HepG2 (cell line): ENCODE measurements at regions not wholly inside any gene's neighbourhood (a gene's known extent, or its start where the extent isn't known, plus 50 kb on each side); places are given as distances from the start of the nearest gene placed in this dataset.

Experiments used
- EP300 ChIP-seq, 3 experiments: sonication (generic) in 1 of 3; formaldehyde crosslinking in 1 of 3; IDR thresholded peaks; 2 replicates each; pipeline versions ENCODE4 v1.5.1 to v1.6.1; 2011 to 2020; ENCODE audit warnings: low read depth in 2 of 3, low read length in 2 of 3, borderline replicate concordance in 1 of 3, improper control_type of control experiment in 1 of 3, mild to moderate bottlenecking in 1 of 3, missing genetic modification reagents in 1 of 3, moderate library complexity in 1 of 3
- ETV5 ChIP-seq: IDR thresholded peaks from 2 replicates; pipeline ENCODE4 v1.6.1; 2018; ENCODE audit warnings: missing biosample characterization, missing genetic modification reagents, inconsistent platforms, borderline replicate concordance
- HHEX ChIP-seq: IDR thresholded peaks from 2 replicates; pipeline ENCODE4 v1.6.1; 2016; ENCODE audit warnings: control low read depth
- HMG20B ChIP-seq: conservative IDR thresholded peaks from 2 replicates; pipeline ENCODE4 v1.6.1; 2016; ENCODE audit warnings: missing genetic modification reagents, missing compliant biosample characterization
- HNF1A ChIP-seq, 2 experiments: sonication (generic) in 1 of 2; formaldehyde crosslinking in 1 of 2; IDR thresholded peaks; 2 replicates each; pipeline versions ENCODE4 v1.4.0 to v1.6.1; 2016 to 2020; ENCODE audit warnings: borderline replicate concordance in 1 of 2, low read depth in 1 of 2, mild to moderate bottlenecking in 1 of 2, missing genetic modification reagents in 1 of 2
- HOXD1 ChIP-seq: sonication (generic); formaldehyde crosslinking; IDR thresholded peaks from 2 replicates; pipeline ENCODE4 v1.5.0; 2020; ENCODE audit warnings: missing genetic modification reagents
- KLF16 ChIP-seq, 2 experiments: sonication (generic) in 1 of 2; formaldehyde crosslinking in 1 of 2; IDR thresholded peaks; 2 replicates each; pipeline versions ENCODE4 v1.6.1 to v1.8.0; 2016 to 2023; ENCODE audit warnings: missing genetic modification reagents in 2 of 2, missing compliant biosample characterization in 1 of 2
- MED1 ChIP-seq: sonication (generic); formaldehyde crosslinking; IDR thresholded peaks from 2 replicates; pipeline ENCODE4 v1.4.0; 2020; ENCODE audit warnings: missing genetic modification reagents
- MIER2 ChIP-seq: IDR thresholded peaks from 2 replicates; pipeline ENCODE4 v1.6.1; 2016; ENCODE audit warnings: missing biosample characterization, missing genetic modification reagents
- NCOA2 ChIP-seq: sonication (generic); formaldehyde crosslinking; IDR thresholded peaks from 2 replicates; pipeline ENCODE4 v1.8.0; 2022; ENCODE audit warnings: inconsistent platforms
- TCF7 ChIP-seq: sonication (generic); IDR thresholded peaks from 2 replicates; pipeline ENCODE4 v1.6.1; 2016; ENCODE audit warnings: antibody characterized with exemption, low read depth
- USF2 ChIP-seq, 2 experiments: sonication (generic) in 1 of 2; formaldehyde crosslinking in 1 of 2; IDR thresholded peaks; 2 replicates each; pipeline versions ENCODE4 v1.5.1 to v1.6.1; 2011 to 2020; ENCODE audit warnings: borderline replicate concordance in 1 of 2, low read depth in 1 of 2, low read length in 1 of 2, mild to moderate bottlenecking in 1 of 2, missing genetic modification reagents in 1 of 2, moderate library complexity in 1 of 2
- ZBTB1 ChIP-seq: sonication (generic); formaldehyde crosslinking; IDR thresholded peaks from 2 replicates; pipeline ENCODE4 v1.4.0; 2020; ENCODE audit warnings: missing genetic modification reagents, borderline replicate concordance
- ZNF18 ChIP-seq: sonication (generic); formaldehyde crosslinking; IDR thresholded peaks from 2 replicates; pipeline ENCODE4 v1.8.0; 2022; ENCODE audit warnings: mild to moderate bottlenecking, missing genetic modification reagents; ENCODE audit not compliant: insufficient replicate concordance
- ZNF331 ChIP-seq: sonication (generic); formaldehyde crosslinking; IDR thresholded peaks from 2 replicates; pipeline ENCODE4 v1.4.0; 2020; ENCODE audit warnings: missing genetic modification reagents
- ZNF335 ChIP-seq: sonication (generic); formaldehyde crosslinking; IDR thresholded peaks from 2 replicates; pipeline ENCODE4 v1.4.0; 2020; ENCODE audit warnings: missing genetic modification reagents
- ZNF784 ChIP-seq: sonication (generic); formaldehyde crosslinking; IDR thresholded peaks from 2 replicates; pipeline ENCODE4 v1.5.1; 2020; ENCODE audit warnings: missing genetic modification reagents, mild to moderate bottlenecking, borderline replicate concordance
- ZSCAN5A ChIP-seq: sonication (generic); formaldehyde crosslinking; IDR thresholded peaks from 2 replicates; pipeline ENCODE4 v1.8.0; 2022; ENCODE audit warnings: mild to moderate bottlenecking, missing genetic modification reagents, borderline replicate concordance

GRCh38 chr6:113356139-113356538, 501.0 kb upstream of the MARCKS start (continued):
- TF ChIP-seq ZNF18 (CRISPR knock-in tag), result no peak
- peak; percentile 69 for TF ChIP-seq MIER2 (CRISPR knock-in tag)
- no peak for TF ChIP-seq ZBTB1 (CRISPR knock-in tag)
- 0 out of 4 replicates have a peak, but pooled peaks of 1 of the 2 experiments have one; percentile 37 for TF ChIP-seq KLF16 (CRISPR knock-in tag; IDR thresholded peaks at IDR 0.05)
- TF ChIP-seq ZNF784 (CRISPR knock-in tag), result 0 out of 2 replicates have a peak, but pooled peaks have one; percentile 55
- peak; percentile 71 for TF ChIP-seq MED1 (CRISPR knock-in tag)
- no peak for TF ChIP-seq USF2 (IDR thresholded peaks at IDR 0.05; ENCODE audit: low read depth, low read length)
- TF ChIP-seq USF2 (CRISPR knock-in tag; IDR thresholded peaks at IDR 0.05; ENCODE audit: borderline replicate concordance), result no peak
- peak; percentile 64 for TF ChIP-seq HHEX (CRISPR knock-in tag)
- peak; percentile 49; the same call in 1 of the 2 replicates for TF ChIP-seq ETV5 (CRISPR knock-in tag)
- 0 out of 2 replicates have a peak, but pooled peaks have one; percentile 32 for TF ChIP-seq HOXD1
- TF ChIP-seq NCOA2 (CRISPR knock-in tag), result peak; percentile 71; the same call in 1 of the 2 replicates
- peak; percentile 52; the same call in 1 of the 2 replicates for TF ChIP-seq ZSCAN5A (CRISPR knock-in tag)
- peak; percentile 67 for TF ChIP-seq ZNF331 (CRISPR knock-in tag)
- peak; percentile 96 for TF ChIP-seq HNF1A (IDR thresholded peaks at IDR 0.05; ENCODE audit: low read depth)
- TF ChIP-seq HNF1A (CRISPR knock-in tag; IDR thresholded peaks at IDR 0.05; ENCODE audit: borderline replicate concordance), result peak; percentile 97
- peak; percentile 51; the same call in 1 of the 2 replicates for TF ChIP-seq ZNF335
- TF ChIP-seq TCF7, result peak; percentile 34; the same call in 1 of the 2 replicates
- TF ChIP-seq HMG20B (CRISPR knock-in tag), result peak; percentile 78; the same call in 1 of the 2 replicates
- peak in 1 of 2 experiments; percentile 82; a peak in 2 of 4 replicates for TF ChIP-seq EP300 (IDR thresholded peaks at IDR 0.05; ENCODE audit: low read depth in 2 of 2, low read length in 2 of 2)
- TF ChIP-seq EP300 (CRISPR knock-in tag; IDR thresholded peaks at IDR 0.05; ENCODE audit: borderline replicate concordance), result no peak
